C4-2B (cell line): ENCODE measurements at regions not wholly inside any gene's neighbourhood (a gene's known extent, or its start where the extent isn't known, plus 50 kb on each side); places are given as distances from the start of the nearest gene placed in this dataset.
"Not testable (repeated sequence)": the region's sequence is repeated elsewhere in the genome, so short reads cannot be mapped to it uniquely, and the experiment has no call there.

Experiments
- ZFX ChIP-seq: fragments of 450-650 bp; IDR thresholded peaks from 2 replicates; pipeline ENCODE4 v1.6.1; 2017
- TF ChIP-seq, protein P1 (sequence below): fragments of 450-650 bp; conservative IDR thresholded peaks from 2 replicates; pipeline ENCODE4 v1.5.1; 2017; ENCODE audit warnings: mild to moderate bottlenecking

DNA sequence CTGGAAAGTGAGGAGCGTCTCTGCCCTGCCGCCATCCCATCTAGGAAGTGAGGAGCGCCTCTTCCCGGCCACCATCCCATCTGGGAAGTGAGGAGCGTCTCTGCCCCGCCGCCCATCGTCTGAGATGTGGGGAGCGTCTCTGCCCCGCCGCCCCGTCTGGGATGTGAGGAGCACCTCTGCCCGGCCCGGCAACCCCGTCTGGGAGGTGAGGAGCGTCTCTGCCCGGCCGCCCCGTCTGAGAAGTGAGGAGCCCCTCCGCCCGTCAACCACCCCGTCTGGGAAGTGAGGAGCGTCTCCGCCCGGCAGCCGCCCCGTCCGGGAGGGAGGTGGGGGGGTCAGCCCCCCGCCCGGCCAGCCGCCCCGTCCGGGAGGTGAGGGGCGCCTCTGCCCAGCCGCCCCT is 67.2 kb upstream of the FAT3 start:
- TF ChIP-seq, protein P1, sequence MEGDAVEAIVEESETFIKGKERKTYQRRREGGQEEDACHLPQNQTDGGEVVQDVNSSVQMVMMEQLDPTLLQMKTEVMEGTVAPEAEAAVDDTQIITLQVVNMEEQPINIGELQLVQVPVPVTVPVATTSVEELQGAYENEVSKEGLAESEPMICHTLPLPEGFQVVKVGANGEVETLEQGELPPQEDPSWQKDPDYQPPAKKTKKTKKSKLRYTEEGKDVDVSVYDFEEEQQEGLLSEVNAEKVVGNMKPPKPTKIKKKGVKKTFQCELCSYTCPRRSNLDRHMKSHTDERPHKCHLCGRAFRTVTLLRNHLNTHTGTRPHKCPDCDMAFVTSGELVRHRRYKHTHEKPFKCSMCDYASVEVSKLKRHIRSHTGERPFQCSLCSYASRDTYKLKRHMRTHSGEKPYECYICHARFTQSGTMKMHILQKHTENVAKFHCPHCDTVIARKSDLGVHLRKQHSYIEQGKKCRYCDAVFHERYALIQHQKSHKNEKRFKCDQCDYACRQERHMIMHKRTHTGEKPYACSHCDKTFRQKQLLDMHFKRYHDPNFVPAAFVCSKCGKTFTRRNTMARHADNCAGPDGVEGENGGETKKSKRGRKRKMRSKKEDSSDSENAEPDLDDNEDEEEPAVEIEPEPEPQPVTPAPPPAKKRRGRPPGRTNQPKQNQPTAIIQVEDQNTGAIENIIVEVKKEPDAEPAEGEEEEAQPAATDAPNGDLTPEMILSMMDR = not testable (repeated sequence)
- TF ChIP-seq ZFX = not testable (repeated sequence)
